Activated naive CD8-positive, alpha-beta T cell treated with anti-CD3 and anti-CD28 coated beads for 36 hours (primary cell): ENCODE measurements at regions not wholly inside any gene's neighbourhood (a gene's known extent, or its start where the extent isn't known, plus 50 kb on each side); places are given as distances from the start of the nearest gene placed in this dataset.
"Not testable (repeated sequence)": the region's sequence is repeated elsewhere in the genome, so short reads cannot be mapped to it uniquely, and the experiment has no call there.

Experiments used
- DNase-seq: peaks from one replicate; pipeline ENCODE4 v3.0.0; 2021
- H3K27ac Mint-ChIP-seq: one replicate; pipeline ENCODE4 v1.8.0; 2022; ENCODE audit warnings: mild to moderate bottlenecking, moderate library complexity, mixed read lengths
- H3K27me3 Mint-ChIP-seq: one replicate; pipeline ENCODE4 v1.8.0; 2022; ENCODE audit warnings: mild to moderate bottlenecking, mixed read lengths
- H3K36me3 Mint-ChIP-seq: one replicate; pipeline ENCODE4 v1.8.0; 2021; ENCODE audit warnings: mild to moderate bottlenecking, mixed read lengths
- H3K4me1 Mint-ChIP-seq: one replicate; pipeline ENCODE4 v1.8.0; 2021; ENCODE audit warnings: mixed read lengths
- H3K4me3 Mint-ChIP-seq: one replicate; pipeline ENCODE4 v1.8.0; 2022; ENCODE audit warnings: mild to moderate bottlenecking, moderate library complexity, mixed read lengths
- H3K9me3 Mint-ChIP-seq: one replicate; pipeline ENCODE4 v1.8.0; 2022; ENCODE audit warnings: mixed read lengths

DNA sequence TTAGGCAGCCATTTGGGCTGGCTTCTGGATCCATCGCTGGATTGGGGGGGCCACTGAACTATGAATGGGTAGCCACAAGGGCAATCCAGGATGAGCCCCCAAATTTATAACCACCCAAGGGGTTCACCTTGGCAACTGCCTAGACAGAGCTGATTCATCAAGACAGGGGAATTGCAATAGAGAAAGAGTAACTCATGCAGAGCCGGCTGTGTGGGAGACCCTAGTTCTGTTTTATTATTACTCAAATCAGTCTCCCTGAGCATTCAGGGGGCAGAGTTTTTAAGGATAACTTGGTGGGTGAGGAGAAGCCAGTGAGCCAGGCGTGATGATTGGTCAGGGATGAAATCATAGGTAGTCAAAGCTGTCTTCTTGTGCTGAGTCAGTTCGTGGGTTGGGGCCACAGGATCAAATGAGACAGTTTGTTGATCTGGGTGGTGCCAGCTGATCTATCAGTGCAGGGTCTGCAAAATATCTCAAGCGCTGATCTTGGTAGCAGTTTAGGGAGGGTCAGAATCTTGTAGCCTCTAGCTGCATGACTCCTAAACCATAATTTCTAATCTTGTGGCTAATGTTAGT lies 57.9 kb downstream of the DNAJB9 start:
- no peak overlapping the region for H3K27ac Mint-ChIP-seq
- no peak overlapping the region for H3K4me3 Mint-ChIP-seq
- no peaks in the 10 kb centered on the region for H3K9me3 Mint-ChIP-seq
- no peaks in the 10 kb centered on the region for H3K36me3 Mint-ChIP-seq
- H3K4me1 Mint-ChIP-seq: no peaks in the 10 kb centered on the region
- DNase-seq: no peak
- H3K27me3 Mint-ChIP-seq: peaks cover 16% of the 10 kb centered on the region

GRCh38 chr7:108628678-108629077 lies 59.0 kb downstream of the DNAJB9 start:
- no peak for DNase-seq

DNA sequence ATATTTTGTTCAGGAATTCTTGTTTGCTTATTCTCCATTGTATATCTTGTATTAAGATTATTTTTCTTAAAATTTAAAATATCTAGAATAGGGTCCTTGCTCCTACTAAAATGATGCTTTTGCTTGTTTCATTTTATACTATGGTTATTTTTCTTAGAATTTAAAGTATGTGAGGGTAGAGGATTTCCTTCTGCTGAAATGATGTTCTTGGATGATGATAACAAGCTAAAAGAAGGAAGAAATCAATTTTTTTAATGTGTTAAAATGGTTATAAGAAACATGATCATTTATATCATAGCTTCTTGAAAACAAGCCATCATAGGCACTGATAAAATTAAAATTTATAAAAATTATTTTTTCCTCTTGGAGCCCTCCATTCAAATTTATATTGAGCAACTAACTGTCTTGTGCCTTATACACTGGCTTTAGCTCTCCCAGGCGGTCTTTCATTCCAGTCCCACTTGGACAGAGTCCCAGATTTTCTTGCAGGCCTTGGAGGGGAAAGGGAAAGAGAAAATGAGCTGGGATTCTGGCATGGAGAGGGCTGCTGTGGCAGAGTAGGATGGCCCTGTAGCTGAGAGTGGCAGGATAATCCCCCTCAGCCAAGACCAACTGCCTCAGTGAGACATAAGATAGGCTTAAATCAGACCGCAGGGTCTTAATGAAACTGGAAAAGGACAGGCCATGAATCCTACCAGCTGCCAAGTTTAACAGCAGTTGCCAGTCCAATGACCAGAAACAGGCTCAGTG lies 60.2 kb downstream of the DNAJB9 start:
- Mint-ChIP-seq H3K36me3 (no peaks in the 10 kb centered on the region), H3K27me3 (peaks cover 10% of the 10 kb centered on the region), H3K9me3 (no peaks in the 10 kb centered on the region), H3K4me3 (no peak overlapping the region), H3K4me1 (no peaks in the 10 kb centered on the region), H3K27ac (no peak overlapping the region)
- DNase-seq: no peak

More at GRCh38 chr7:108628678-108629077, 59.0 kb downstream of the DNAJB9 start:
- Mint-ChIP-seq H3K4me1 (no peaks in the 10 kb centered on the region), H3K4me3 (no peak overlapping the region), H3K36me3 (no peaks in the 10 kb centered on the region), H3K9me3 (no peaks in the 10 kb centered on the region), H3K27ac (no peak overlapping the region), H3K27me3 (peaks cover 16% of the 10 kb centered on the region)

DNA sequence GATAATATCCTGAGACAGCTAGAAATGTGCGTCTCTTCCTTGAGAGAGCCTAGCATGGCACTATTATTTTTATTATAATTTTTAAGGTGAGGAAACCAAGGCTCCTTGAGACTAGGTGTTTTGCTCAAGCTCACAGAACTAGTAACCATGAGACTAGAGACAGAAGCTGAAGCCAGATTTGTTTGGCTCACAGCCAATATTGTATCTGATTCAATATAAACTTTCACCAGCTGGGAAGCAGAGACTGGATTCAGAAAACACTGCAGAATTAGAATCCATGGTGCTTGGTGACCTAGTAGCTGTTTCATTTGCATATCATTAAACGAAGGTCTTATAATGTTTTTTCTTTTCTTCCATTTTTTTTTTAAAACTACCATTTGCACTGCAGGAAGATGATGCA lies 64.4 kb downstream of the DNAJB9 start:
- DNase-seq: no peak
- no peaks in the 10 kb centered on the region for H3K36me3 Mint-ChIP-seq
- H3K9me3 Mint-ChIP-seq: no peaks in the 10 kb centered on the region
- no peak overlapping the region for H3K4me3 Mint-ChIP-seq
- H3K4me1 Mint-ChIP-seq: no peaks in the 10 kb centered on the region
- no peak overlapping the region for H3K27ac Mint-ChIP-seq
- H3K27me3 Mint-ChIP-seq: no peaks in the 10 kb centered on the region

- Mint-ChIP-seq H3K9me3 (no peaks in the 10 kb centered on the region), H3K4me3 (no peak overlapping the region), H3K27me3 (no peaks in the 10 kb centered on the region), H3K27ac (no peak overlapping the region), H3K4me1 (no peaks in the 10 kb centered on the region), H3K36me3 (no peaks in the 10 kb centered on the region)
- DNase-seq: no peak
These were observed 64.9 kb downstream of the DNAJB9 start for GRCh38 chr7:108634535-108634934.

DNA sequence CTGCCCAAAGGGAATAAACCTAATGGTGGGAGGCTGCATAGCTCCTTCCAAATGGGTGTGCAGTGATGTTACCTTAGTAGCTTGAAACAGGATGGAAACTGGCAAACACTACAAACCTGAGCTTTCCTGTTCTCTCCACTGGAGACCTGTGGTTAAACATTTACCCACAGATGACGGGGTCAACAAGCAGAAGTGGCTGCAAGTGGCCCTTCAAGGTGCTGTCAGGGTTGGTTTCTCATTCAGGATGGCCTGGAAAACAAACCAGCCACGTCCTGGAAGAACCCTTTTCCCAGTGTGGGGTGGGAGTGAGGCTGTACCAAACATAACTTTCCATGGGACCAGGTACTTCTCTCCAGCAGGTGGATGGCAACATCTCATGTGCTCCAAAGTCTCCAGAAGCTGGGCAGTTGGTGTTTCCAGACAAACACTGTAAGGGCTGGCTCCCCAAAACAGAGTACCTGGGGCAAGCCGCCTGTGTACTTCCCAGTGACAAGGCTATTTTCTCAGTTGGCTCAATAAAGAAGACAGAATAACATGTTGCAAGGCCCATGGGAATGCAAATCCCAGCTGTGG lies 67.5 kb downstream of the DNAJB9 start:
- H3K27ac Mint-ChIP-seq: no peak overlapping the region
- no peaks in the 10 kb centered on the region for H3K36me3 Mint-ChIP-seq
- no peaks in the 10 kb centered on the region for H3K4me1 Mint-ChIP-seq
- H3K9me3 Mint-ChIP-seq: no peaks in the 10 kb centered on the region
- DNase-seq: no peak
- H3K4me3 Mint-ChIP-seq: no peak overlapping the region
- H3K27me3 Mint-ChIP-seq: peaks cover 12% of the 10 kb centered on the region

DNA sequence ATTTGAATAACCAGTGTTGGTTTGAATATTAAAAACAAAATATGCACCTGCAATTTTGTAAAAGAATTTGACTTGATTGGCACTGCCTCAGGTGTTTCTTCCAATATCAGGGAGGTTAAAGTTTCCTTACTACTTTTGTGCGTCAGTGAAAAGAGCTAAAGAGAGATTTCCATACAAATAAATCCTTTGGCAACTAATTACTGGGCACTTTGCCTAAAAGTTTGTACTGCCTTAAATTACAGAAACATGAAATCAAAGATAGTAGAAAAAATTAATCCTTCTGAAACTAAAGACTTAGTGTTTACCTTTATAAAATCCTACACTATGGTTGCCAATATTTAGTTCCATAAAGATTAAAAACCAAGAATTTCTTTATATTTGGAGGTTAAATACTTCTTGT lies 72.5 kb downstream of the DNAJB9 start:
- Mint-ChIP-seq H3K27me3 (peaks cover 23% of the 10 kb centered on the region), H3K27ac (no peak overlapping the region), H3K4me1 (no peaks in the 10 kb centered on the region), H3K4me3 (no peak overlapping the region), H3K9me3 (no peaks in the 10 kb centered on the region), H3K36me3 (no peaks in the 10 kb centered on the region)
- DNase-seq: no peak

DNA sequence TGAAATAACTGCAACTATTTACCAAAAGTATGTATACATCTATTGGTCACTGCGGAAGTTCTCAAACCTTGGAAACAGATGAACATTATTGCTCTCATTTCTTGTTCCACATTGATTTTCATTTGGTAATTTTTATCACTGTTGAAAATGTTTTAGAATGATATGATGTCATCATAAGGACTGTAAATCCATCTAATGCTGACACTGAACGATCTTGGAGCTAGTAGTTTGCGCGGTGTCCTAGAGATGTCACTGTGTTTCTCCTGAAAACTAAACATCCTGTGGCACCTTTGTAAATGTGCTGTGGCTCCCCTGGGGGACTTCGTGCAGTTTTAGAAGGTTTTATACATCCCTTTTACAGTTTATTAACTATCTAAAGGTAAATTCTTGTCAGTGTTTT lies 73.5 kb downstream of the DNAJB9 start:
- Mint-ChIP-seq H3K27ac (no peak overlapping the region), H3K9me3 (no peaks in the 10 kb centered on the region), H3K4me3 (no peak overlapping the region), H3K4me1 (no peaks in the 10 kb centered on the region), H3K27me3 (peaks cover 23% of the 10 kb centered on the region), H3K36me3 (no peaks in the 10 kb centered on the region)
- DNase-seq: no peak

GRCh38 chr7:108648989-108649388 lies 79.3 kb downstream of the DNAJB9 start:
- no peaks in the 10 kb centered on the region for H3K9me3 Mint-ChIP-seq
- no peaks in the 10 kb centered on the region for H3K4me1 Mint-ChIP-seq
- H3K4me3 Mint-ChIP-seq: no peak overlapping the region
- H3K27ac Mint-ChIP-seq: no peak overlapping the region
- no peaks in the 10 kb centered on the region for H3K36me3 Mint-ChIP-seq
- H3K27me3 Mint-ChIP-seq: peaks cover 8% of the 10 kb centered on the region
- no peak for DNase-seq

DNA sequence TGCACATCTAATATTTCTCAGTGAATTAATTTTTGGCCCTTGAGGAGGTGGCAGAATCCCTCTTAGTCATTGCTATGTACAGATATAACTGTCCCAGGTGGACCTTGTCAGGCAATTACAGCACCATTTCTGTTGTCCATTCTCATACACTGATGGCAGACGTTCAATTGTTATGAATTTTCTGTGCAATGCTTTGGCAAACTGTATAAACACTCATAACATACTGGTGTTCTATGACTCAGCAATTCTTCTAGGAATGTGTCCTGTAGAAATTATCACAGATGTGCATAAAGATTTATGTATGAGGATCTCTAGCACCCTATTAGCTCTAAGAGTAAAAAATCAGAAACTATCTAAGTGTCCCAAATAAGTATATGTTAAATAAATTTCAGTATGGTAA lies 80.8 kb downstream of the DNAJB9 start:
- H3K27ac Mint-ChIP-seq: no peak overlapping the region
- no peaks in the 10 kb centered on the region for H3K27me3 Mint-ChIP-seq
- H3K36me3 Mint-ChIP-seq: no peaks in the 10 kb centered on the region
- H3K9me3 Mint-ChIP-seq: no peaks in the 10 kb centered on the region
- H3K4me1 Mint-ChIP-seq: no peaks in the 10 kb centered on the region
- no peak for DNase-seq
- H3K4me3 Mint-ChIP-seq: no peak overlapping the region

GRCh38 chr7:108652886-108653285 lies 83.2 kb downstream of the DNAJB9 start:
- Mint-ChIP-seq H3K36me3 (no peaks in the 10 kb centered on the region), H3K4me3 (no peak overlapping the region), H3K4me1 (no peaks in the 10 kb centered on the region), H3K27ac (no peak overlapping the region), H3K27me3 (no peaks in the 10 kb centered on the region), H3K9me3 (no peaks in the 10 kb centered on the region)
- no peak for DNase-seq

DNA sequence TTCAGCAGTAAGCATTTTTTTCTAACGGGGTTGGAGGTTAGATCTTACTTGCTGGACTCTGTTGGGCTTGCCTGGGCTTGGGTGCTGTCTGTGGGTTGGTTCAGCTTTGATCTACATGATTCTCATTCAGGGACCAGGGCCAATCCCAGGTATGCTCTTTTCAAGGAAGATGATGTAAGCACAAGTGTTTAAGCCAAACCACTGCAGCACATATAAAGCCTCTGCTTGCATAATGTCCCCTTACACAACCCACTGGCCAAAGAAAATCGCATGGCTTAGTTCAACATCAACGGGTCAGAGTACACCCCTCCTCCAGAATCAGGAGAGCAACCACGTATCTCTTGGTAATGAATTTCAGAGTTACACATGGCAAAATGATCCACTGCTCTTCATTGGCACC lies 83.9 kb downstream of the DNAJB9 start:
- H3K27ac Mint-ChIP-seq: no peak overlapping the region
- H3K4me1 Mint-ChIP-seq: no peaks in the 10 kb centered on the region
- DNase-seq: no peak
- H3K36me3 Mint-ChIP-seq: no peaks in the 10 kb centered on the region
- H3K27me3 Mint-ChIP-seq: no peaks in the 10 kb centered on the region
- H3K4me3 Mint-ChIP-seq: no peak overlapping the region
- H3K9me3 Mint-ChIP-seq: no peaks in the 10 kb centered on the region

DNA sequence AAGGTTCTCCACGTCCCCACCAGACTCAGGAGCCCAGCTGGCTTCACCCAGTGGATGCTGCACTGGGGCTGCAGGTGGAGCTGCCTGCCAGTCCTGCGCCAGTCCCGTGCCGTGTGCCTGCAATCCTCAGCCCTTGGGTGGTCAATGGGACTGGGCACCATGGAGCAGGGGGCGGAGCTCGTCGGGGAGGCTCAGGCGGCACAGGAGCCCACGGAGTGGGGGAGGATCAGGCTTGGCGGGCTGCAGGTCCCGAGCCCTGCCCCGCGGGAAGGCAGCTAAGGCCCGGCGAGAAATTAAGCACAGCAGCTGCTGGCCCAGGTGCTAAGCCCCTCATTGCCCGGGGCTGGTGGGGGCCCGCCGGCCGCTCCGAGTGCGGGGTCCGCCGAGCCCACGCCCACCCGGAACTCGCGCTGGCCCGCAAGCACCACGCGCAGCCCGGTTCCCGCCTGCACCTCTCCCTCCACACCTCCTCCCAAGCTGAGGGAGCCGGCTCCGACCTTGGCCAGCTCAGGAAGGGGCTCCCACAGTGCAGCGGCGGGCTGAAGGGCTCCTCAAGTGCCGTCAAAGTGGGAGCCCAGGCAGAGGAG lies 87.6 kb downstream of the DNAJB9 start:
- DNase-seq, H3K27ac Mint-ChIP-seq: not testable (repeated sequence)

DNA sequence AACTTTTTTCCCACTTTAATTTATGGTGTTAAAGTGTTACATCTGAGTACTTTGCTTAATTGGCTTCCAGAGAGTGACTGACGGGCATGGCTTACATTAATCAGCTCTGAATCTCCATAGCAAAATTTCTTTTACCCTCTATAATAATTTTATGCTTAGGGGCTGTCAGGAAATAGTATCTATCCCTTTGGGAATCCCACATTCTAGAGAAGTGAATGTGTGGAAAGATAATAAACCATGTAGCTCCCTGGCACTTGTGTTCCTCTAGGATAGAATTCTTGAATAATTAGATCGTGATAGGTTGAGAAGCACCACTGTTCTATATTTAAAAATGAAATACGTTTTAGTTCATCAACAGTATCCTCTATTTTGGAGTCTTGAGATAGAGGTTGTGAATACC lies 89.6 kb downstream of the DNAJB9 start:
- no peak overlapping the region for H3K4me3 Mint-ChIP-seq
- no peaks in the 10 kb centered on the region for H3K36me3 Mint-ChIP-seq
- no peaks in the 10 kb centered on the region for H3K4me1 Mint-ChIP-seq
- no peak overlapping the region for H3K27ac Mint-ChIP-seq
- no peaks in the 10 kb centered on the region for H3K9me3 Mint-ChIP-seq
- H3K27me3 Mint-ChIP-seq: no peaks in the 10 kb centered on the region
- DNase-seq: no peak

More for the DNA sequence above, 87.6 kb downstream of the DNAJB9 start:
- H3K27me3 Mint-ChIP-seq, H3K36me3 Mint-ChIP-seq, H3K4me3 Mint-ChIP-seq, H3K4me1 Mint-ChIP-seq, H3K9me3 Mint-ChIP-seq: not testable (repeated sequence)

- no peaks in the 10 kb centered on the region for H3K9me3 Mint-ChIP-seq
These were observed 90.2 kb downstream of the DNAJB9 start for GRCh38 chr7:108659867-108660266.

GRCh38 chr7:108660465-108660864 lies 90.8 kb downstream of the DNAJB9 start:
- no peak overlapping the region for H3K27ac Mint-ChIP-seq
- H3K9me3 Mint-ChIP-seq: no peaks in the 10 kb centered on the region
- no peak overlapping the region for H3K4me3 Mint-ChIP-seq
- H3K27me3 Mint-ChIP-seq: no peaks in the 10 kb centered on the region
- no peaks in the 10 kb centered on the region for H3K4me1 Mint-ChIP-seq
- H3K36me3 Mint-ChIP-seq: no peaks in the 10 kb centered on the region
- DNase-seq: no peak

More at GRCh38 chr7:108659867-108660266, 90.2 kb downstream of the DNAJB9 start:
- Mint-ChIP-seq H3K4me1 (no peaks in the 10 kb centered on the region), H3K27me3 (no peaks in the 10 kb centered on the region), H3K4me3 (no peak overlapping the region), H3K27ac (no peak overlapping the region), H3K36me3 (no peaks in the 10 kb centered on the region)
- DNase-seq: no peak
